NCI-H1694 treated with DMSO at 0.1 percent for 48 hours (cell line): ENCODE measurements at regions not wholly inside any gene's neighbourhood (a gene's known extent, or its start where the extent isn't known, plus 50 kb on each side); places are given as distances from the start of the nearest gene placed in this dataset.
"Not testable (repeated sequence)": the region's sequence is repeated elsewhere in the genome, so short reads cannot be mapped to it uniquely, and the experiment has no call there.

Experiments used
- DNase-seq: peaks from one replicate; lab custom pipeline; 2025; lab: John Stamatoyannopoulos, UW

DNA sequence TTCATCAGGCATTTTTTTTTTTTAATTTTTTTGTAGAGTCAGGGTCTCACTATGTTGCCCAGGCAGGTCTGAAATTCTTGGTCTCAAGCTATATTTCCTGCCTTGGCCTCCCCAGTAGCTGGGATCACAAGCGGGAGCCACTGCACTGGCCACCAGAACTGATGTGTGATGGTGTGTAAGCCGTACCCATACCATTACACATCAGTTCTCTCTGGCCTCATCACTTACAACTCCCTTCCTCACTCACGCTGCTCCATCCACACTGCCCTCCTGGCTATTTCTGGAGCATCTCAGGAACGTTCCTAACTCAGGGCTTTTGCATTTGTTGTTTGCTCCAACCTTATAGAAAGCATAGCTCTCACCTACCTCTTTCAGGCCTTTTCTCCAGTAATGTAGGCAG lies 834.5 kb upstream of the ID2 start:
- no peak for DNase-seq

DNA sequence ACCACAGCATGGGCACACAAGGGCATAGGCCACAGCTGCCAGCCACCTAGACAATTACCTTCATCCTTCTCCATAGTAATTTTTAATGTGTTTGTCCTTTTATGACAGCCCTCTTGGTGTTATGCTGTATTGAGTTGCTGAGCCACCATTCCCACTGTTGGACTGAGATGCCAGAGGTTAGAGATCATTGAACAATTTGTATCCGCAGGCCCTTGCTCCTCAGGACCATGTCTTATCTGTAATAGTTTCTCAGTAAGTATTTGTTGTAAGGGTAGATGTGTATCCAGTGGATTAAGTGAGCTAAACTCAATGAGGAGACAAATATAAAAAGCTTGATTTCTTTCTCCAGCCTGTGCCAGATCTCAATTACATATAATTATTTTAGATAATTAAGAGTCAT lies 832.8 kb upstream of the ID2 start:
- no peak for DNase-seq

GRCh38 chr2:7849531-7849930 lies 832.3 kb upstream of the ID2 start:
- no peak for DNase-seq

DNA sequence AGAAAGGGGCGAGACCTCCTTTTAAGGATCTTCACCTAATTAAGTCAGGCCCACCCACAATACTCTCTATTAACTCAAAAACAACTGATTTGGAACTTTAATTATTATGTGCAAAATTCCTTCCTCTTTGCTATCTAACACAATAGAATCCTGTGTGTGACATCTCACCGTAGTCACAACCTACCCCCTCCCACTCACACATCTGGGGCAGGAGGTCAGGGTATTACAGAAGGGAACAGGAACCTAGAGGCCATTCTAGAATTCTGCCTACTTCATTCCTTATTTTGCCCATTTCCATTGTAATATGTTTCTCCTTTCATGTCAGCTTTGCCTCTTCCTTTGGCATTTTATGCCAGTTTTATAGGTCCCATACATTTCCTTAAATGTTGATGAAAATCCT lies 829.3 kb upstream of the ID2 start:
- no peak for DNase-seq

- DNase-seq, result no peak
Observed at GRCh38 chr2:7857904-7858303, 824.0 kb upstream of the ID2 start.

DNA sequence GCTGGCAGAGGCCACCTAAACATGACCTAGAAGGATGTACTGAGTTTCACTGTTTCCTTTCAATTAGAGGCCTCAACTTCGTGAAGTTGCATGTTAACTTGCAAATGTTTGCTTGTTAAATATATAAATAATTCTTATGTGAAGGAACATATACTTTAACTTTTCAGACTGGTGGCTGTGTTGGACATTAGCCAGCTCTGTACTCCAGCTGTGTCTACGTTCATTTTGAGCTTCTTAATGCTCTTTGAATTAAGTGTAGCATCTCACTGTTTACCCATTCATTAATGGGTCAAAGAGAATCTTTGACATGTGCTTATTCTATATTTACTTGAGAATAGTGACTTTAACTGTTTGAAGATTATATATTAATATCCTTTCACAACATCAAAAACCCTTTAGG lies 823.2 kb upstream of the ID2 start:
- DNase-seq, result no peak

GRCh38 chr2:7860693-7861092 lies 821.2 kb upstream of the ID2 start:
- no peak for DNase-seq

- DNase-seq, result no peak
Observed at GRCh38 chr2:7861910-7862702, 819.8 kb upstream of the ID2 start.

GRCh38 chr2:7866104-7866503 lies 815.8 kb upstream of the ID2 start:
- no peak for DNase-seq

GRCh38 chr2:7866825-7867224 lies 815.0 kb upstream of the ID2 start:
- DNase-seq, result no peak

DNA sequence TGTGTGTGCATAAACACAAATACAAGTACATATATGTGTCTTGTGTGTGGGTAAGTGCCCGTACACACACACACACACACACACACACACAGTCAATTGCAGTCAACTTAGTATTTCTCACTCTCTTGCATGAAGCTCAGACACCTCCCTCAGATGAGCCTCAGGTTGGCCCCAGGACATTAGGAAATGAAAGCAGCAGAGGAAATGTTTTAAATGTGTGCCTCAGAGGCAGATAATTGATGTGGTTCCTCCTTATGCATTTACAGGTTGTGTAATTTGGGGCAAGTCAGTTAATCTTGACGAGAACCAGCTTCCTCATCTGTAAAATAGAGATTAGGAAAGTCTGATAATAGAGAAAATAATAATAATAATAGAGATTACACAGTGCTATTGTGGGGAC lies 814.0 kb upstream of the ID2 start:
- DNase-seq, result no peak

- no peak for DNase-seq
Observed at GRCh38 chr2:7868836-7869235, 813.0 kb upstream of the ID2 start.

DNA sequence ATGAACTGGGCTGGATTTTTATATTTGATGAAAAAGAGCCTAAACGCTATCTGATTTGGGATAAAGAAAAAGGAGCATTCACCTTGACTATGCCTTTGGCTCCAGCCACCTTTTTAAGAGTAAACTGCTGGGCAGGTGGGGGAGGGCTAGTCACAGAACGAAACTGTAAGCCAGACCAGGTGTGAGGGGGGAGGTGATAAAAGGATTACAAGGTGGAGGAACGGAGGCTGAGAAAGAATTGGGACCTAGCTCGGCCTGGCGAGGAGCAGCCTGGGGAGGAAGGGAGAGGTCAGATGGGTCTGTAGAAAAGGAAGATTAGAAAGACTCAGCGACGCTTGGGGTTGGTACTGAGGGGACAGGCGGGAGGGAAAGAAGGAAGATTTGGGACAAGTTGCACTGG lies 805.4 kb upstream of the ID2 start:
- DNase-seq, result not testable (repeated sequence)

GRCh38 chr2:7878266-7878665 lies 803.6 kb upstream of the ID2 start:
- not testable (repeated sequence) for DNase-seq

GRCh38 chr2:7878786-7879482 lies 802.9 kb upstream of the ID2 start:
- no peak for DNase-seq

DNA sequence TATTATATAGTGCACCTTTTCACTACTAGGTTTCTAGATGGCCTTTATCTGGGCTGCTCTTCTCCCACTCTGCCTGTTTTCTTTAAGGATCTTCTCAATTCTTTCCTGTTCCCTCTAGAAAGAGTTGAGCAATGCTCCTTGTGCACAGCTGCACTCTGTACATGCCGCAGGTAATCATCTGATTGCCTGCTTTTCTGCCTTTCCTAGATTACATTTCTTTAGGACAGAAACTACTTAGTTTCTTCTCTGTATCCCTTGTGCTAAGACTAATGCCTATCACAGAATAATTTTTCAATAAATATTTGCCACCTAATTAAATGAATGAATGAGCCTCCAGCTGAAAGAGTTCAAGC lies 802.4 kb upstream of the ID2 start:
- no peak for DNase-seq

DNA sequence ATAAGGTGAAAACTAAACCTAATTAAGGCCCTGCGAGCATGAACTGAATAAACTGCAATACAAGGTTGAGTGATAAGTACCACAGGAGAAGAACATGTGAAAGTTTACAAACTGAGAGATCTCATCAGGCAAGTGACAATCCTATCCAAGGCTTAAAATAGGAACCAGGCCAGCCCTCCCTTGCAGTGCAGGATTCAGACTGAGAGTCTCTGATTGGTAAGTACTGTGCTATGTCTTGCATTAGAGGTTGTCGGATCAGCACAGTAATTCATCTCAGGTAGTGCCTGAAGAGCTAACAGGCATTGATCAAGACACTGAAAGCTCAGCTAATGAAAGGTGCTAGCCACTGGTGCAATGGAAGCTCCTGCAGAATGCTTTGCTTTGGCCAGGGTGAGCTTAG lies 801.7 kb upstream of the ID2 start:
- no peak for DNase-seq

DNA sequence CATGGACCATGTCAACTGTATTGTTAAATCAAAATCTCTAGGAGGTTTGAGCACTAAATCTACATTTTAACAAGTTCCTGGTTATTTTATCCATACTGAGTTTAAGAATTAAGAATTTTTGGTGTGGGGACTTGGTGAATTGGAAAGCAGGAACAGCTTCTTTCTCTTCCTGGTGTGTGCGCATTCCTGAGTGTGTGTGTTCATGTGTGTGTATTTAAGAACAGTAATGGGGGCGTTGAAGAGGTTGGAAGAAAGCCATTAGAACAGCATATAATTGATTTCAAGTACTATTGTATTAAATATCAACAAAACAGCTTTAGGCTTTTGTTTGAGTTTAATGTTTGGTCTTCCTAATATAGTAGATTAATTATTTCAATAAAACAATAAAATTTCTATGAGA lies 801.3 kb upstream of the ID2 start:
- DNase-seq, result no peak

DNA sequence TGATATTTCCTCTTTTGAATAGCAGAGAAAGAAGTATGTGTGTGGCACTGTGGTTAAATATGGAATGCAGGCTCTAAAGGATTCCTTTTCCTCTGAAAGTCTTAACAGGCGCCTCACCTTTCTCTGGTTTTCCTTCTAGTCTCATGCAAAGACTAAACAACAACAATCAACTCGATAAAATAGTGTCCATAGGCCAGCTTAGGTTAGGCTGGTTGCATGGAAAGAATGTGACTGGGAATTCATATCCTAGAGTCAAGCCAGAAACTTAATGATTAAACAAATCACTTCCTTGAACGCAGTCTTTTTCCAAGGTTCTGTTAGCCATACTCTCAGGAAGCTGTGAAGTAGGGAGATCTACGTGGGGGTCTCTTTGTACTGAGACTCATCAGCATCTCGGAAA lies 800.8 kb upstream of the ID2 start:
- DNase-seq, result no peak

- no peak for DNase-seq
Observed at GRCh38 chr2:7881466-7881865, 800.4 kb upstream of the ID2 start.

- DNase-seq, result no peak
Observed at GRCh38 chr2:7882296-7882695, 799.6 kb upstream of the ID2 start.

- no peak for DNase-seq
Observed at GRCh38 chr2:7884338-7884737, 797.5 kb upstream of the ID2 start.

DNA sequence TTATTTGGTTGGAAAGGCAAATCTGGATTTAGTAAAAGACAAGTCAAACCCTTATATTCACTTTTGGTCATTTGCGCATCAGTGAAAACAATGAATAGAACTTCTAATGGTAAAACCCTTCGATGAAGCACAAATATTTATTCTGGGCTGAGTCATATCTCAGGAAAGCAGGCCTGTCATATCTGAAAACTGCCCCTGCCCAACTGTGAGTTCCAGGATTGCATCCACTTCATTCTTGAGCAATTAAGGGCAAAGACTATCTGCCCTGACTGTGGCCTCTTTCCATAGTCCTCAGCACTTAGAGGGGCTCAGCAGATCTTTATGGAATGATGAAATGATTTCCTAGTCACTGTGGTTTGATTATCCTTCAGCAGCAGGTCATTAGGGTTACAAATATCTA lies 795.2 kb upstream of the ID2 start:
- no peak for DNase-seq

GRCh38 chr2:7887441-7887840 lies 794.4 kb upstream of the ID2 start:
- DNase-seq, result no peak
